ENCODE measurements at regions not wholly inside any gene's neighbourhood (a gene's known extent, or its start where the extent isn't known, plus 50 kb on each side); places are given as distances from the start of the nearest gene placed in this dataset.
"Not testable (repeated sequence)": the region's sequence is repeated elsewhere in the genome, so short reads cannot be mapped to it uniquely, and the experiment has no call there.

DNA sequence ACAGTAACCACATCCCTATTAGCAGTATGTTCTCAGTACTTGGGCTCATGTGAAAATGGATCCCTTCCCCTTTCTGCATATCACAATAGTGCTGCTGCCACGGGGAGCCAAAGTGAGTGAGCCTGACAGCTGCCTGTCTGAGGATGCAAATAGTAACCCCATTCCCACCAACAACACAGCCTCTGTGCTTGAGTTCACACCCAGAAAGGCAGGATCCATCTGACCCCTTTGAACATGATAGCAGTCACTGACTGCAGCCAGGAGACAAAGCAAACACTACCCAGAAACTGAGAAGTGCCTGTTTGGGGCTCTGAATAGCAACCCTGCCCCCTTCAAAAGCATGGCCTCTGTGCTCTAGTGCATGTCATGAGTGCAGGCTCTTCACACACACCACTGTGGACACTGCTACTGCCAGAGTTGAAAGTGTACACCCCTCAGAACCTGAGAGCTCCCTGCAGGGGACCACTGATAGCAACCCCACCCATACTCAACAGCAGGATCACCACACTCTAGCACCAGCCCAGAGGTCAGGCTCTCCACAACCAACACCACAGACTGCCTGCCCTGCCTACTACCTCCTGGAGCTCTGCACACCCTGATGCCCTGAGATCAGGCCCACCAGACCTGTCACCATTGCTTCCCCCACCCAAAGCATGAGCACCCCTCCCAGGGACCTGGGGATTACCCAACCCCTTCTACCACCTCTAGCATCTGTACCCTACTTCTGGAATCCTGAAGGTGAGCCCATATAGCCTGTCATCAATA is 1563.5 kb upstream of the PRR20A start:
- 6% methylated on average over 1 of the region's 1 CpG for WGBS
- Histone ChIP-seq H3K27me3 (ENCODE audit: insufficient read depth, low read length) (no peaks in the 10 kb centered on the region), H3K9me3 (ENCODE audit: insufficient read depth, low read depth, low read length) (no peaks in the 10 kb centered on the region), H3K9ac (ENCODE audit: low read depth, low read length) (peak overlapping the region; percentile 77), H3K27ac (ENCODE audit: low read depth, low read length) (peak overlapping the region; percentile 90), H3K4me3 (ENCODE audit: low read length) (peak overlapping the region; percentile 54), H3K36me3 (ENCODE audit: insufficient read depth, low read length) (peaks cover 70% of the 10 kb centered on the region), H3K4me1 (ENCODE audit: insufficient read depth, low read length) (peaks cover 40% of the 10 kb centered on the region)

DNA sequence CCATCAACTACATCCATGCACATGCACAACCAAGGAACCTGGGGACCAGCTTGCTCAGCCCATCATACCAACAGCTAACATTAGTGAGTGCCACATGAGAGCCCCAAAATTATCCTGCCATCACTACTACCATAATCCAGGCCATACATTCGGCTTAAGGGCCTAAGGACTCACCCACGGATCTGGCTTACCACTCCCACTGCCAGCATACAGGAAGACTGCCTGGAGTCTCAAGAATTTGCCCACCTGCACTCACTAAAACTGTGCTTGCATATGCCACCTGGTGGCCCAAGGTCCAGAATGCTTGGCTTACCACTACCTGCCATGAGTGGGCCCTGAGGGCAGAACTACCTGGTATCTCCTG is 1562.9 kb upstream of the PRR20A start:
- Histone ChIP-seq H3K9me3 (ENCODE audit: insufficient read depth, low read depth, low read length) (no peaks in the 10 kb centered on the region), H3K27me3 (ENCODE audit: insufficient read depth, low read length) (no peaks in the 10 kb centered on the region), H3K4me1 (ENCODE audit: insufficient read depth, low read length) (peaks cover 35% of the 10 kb centered on the region), H3K36me3 (ENCODE audit: insufficient read depth, low read length) (peaks cover 67% of the 10 kb centered on the region), H3K4me3 (ENCODE audit: low read length) (peak overlapping the region; percentile 54), H3K9ac (ENCODE audit: low read depth, low read length) (peak overlapping the region; percentile 77), H3K27ac (ENCODE audit: low read depth, low read length) (peak overlapping the region; percentile 90)
- 14% methylated on average over 2 of the region's 2 CpGs for WGBS

DNA sequence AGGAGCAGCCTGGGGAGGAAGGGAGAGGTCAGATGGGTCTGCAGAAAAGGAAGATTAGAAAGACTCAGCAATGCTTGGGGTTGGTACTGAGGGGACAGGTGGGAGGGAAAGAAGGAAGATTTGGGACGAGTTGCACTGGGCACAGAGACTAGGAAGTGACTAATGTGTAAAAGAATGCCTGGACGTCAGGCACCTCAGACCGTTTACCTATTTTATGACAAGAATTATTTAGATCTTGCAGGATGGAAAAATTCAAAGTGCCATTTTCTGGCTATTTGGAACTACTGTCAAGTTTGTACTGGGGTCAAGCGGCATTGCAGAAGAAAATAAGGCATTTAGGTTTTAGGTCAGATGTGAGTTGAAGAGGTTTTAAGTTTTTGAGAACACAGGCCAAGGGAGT is 1558.4 kb upstream of the PRR20A start:
- H3K9ac ChIP-seq (ENCODE audit: low read depth, low read length) = peak overlapping the region; percentile 97
- H3K27me3 ChIP-seq (ENCODE audit: insufficient read depth, low read length); H3K9me3 ChIP-seq (ENCODE audit: insufficient read depth, low read depth, low read length): not testable (repeated sequence)
- H3K4me3 ChIP-seq (ENCODE audit: low read length) = peak overlapping the region; percentile 82
- peaks cover 23% of the 10 kb centered on the region for H3K4me1 ChIP-seq (ENCODE audit: insufficient read depth, low read length)
- peaks cover 23% of the 10 kb centered on the region for H3K36me3 ChIP-seq (ENCODE audit: insufficient read depth, low read length)
- WGBS = 2% methylated on average over 3 of the region's 4 CpGs
- peak overlapping the region; percentile 67; the same call in 1 of the 2 replicates for H3K27ac ChIP-seq (ENCODE audit: low read depth, low read length)

GRCh38 chr13:55583953-55584593 is 1556.6 kb upstream of the PRR20A start:
- WGBS = 17% methylated on average over 5 of the region's 6 CpGs
- Histone ChIP-seq H3K4me3 (ENCODE audit: low read length) (peak overlapping the region; percentile 37), H3K9ac (ENCODE audit: low read depth, low read length) (peak overlapping the region; percentile 81), H3K9me3 (ENCODE audit: insufficient read depth, low read depth, low read length) (no peaks in the 10 kb centered on the region), H3K36me3 (ENCODE audit: insufficient read depth, low read length) (peaks cover 16% of the 10 kb centered on the region), H3K27me3 (ENCODE audit: insufficient read depth, low read length) (no peaks in the 10 kb centered on the region; the same call in 1 of the 2 replicates), H3K4me1 (ENCODE audit: insufficient read depth, low read length) (peaks cover 18% of the 10 kb centered on the region), H3K27ac (ENCODE audit: low read depth, low read length) (peak overlapping the region; percentile 99)

DNA sequence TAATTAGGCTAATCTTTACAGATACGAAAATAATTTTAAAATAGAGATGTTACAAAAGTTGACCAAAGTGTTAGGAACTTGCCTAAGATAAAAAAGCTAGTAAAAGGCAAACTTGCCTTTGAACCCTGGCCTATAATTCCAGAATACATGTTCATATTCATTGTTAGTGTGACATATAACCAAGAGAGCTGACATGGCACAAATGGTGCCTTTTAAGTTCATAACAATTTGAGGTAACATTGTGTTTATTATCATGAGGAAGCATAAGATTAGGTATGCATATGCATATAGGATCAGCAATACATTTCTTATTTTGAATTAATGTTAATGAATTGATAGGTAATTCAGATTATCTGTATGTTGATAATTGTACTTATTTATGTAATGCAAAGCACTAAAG is 1537.9 kb upstream of the PRR20A start:
- Histone ChIP-seq H3K4me1 (ENCODE audit: insufficient read depth, low read length) (no peaks in the 10 kb centered on the region), H3K27ac (ENCODE audit: low read depth, low read length) (no peak overlapping the region), H3K9ac (ENCODE audit: low read depth, low read length) (no peak overlapping the region), H3K4me3 (ENCODE audit: low read length) (no peak overlapping the region), H3K9me3 (ENCODE audit: insufficient read depth, low read depth, low read length) (0 out of 2 replicates have a peak, but pooled peaks cover 2% of the 10 kb centered on the region), H3K27me3 (ENCODE audit: insufficient read depth, low read length) (no peaks in the 10 kb centered on the region), H3K36me3 (ENCODE audit: insufficient read depth, low read length) (no peaks in the 10 kb centered on the region)
- no CpG with 5 or more reads among the region's 1 CpG for WGBS

DNA sequence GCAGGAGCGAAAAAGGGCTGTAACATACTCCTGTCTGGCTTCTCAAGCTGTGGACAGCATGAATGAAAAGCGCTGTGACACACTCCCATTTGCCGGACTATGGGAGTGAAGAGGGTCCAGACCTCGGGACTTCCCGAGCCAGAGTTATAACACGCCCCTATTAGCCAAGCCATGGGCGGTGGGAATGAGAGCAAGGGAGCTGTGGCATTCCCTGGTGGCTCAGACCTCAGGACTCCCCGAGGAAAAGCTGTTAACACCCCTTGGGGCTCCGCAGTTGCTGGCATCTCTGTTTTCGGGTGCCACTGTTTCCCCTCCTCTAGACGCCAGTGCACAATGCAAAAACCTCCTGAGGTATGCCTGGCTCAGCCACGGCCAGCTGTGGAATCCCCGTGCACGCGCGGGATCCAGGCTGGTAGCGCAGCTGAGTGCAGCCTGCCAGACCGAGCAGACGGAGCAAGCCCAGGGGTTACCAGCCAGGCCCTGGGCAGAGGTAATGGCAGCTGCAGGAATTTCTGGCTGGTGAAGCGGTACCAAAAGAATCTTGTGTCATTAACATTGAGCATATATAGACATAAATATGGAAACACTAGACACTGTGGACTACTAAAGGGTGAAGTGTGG is 1534.6 kb upstream of the PRR20A start:
- Histone ChIP-seq H3K36me3 (ENCODE audit: insufficient read depth, low read length) (no peaks in the 10 kb centered on the region), H3K27me3 (ENCODE audit: insufficient read depth, low read length) (no peaks in the 10 kb centered on the region), H3K9me3 (ENCODE audit: insufficient read depth, low read depth, low read length) (0 out of 2 replicates have a peak, but pooled peaks cover 2% of the 10 kb centered on the region), H3K4me3 (ENCODE audit: low read length) (no peak overlapping the region), H3K4me1 (ENCODE audit: insufficient read depth, low read length) (no peaks in the 10 kb centered on the region), H3K9ac (ENCODE audit: low read depth, low read length) (no peak overlapping the region), H3K27ac (ENCODE audit: low read depth, low read length) (no peak overlapping the region)
- 95% methylated on average over 19 of the region's 20 CpGs for WGBS

DNA sequence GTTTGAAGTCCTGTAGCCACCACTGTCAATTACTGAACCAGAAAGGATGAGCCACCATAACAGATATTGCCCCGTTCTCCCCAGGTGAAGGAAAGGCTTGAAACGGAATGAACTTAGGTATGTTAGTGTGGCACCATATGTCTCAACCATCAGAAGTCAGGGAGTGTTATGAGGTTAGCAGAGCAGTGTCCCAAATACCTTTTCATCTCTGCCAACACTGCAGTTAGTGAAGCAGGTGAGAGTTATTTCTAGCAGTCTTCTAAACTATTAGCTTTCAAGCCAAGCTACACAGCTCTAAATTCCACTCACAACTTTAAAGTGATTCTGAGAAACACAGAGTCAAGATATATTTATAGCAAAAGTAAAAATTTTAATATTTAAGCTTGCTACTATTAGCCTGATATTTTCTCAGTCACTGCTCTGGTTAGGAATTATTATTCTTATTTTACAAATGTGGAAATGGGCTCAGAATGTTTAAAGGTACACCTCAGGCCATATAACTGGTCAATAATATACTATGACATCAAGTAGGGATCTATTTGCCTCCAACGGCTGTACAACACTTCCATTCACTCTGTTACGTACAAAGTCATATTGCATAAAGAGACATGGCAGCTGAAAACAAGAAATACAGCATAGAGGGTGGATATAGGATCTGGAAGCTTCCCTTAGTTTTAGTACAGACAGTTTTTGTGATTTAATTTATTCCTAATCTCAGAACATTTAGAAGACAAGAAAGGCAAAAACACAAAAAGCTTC is 1527.1 kb upstream of the PRR20A start:
- peaks cover 4% of the 10 kb centered on the region; the same call in 1 of the 2 replicates for H3K4me1 ChIP-seq (ENCODE audit: insufficient read depth, low read length)
- H3K27me3 ChIP-seq (ENCODE audit: insufficient read depth, low read length) = no peaks in the 10 kb centered on the region
- 80% methylated on average over 4 of the region's 4 CpGs for WGBS

DNA sequence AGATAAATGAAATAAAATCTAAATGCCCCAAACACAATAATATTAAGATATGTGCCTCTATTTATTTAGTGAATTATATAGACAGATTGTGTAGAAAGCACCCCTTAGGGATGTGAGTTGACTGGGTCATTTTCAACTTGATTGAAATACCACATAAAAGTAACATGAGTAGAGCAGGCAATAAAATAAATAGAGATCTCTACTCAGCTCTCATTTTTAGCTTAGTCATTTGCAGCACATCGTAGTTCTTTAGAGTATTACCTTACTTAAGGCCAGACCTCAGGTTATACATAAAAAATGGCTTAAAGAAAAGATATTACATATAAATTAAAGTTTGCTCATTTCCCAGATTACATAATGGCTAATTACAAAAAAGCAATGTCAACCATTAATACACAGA is 1525.6 kb upstream of the PRR20A start:
- no peak overlapping the region for H3K4me3 ChIP-seq (ENCODE audit: low read length)
- H3K9ac ChIP-seq (ENCODE audit: low read depth, low read length) = no peak overlapping the region
- peaks cover 4% of the 10 kb centered on the region; the same call in 1 of the 2 replicates for H3K4me1 ChIP-seq (ENCODE audit: insufficient read depth, low read length)
- H3K36me3 ChIP-seq (ENCODE audit: insufficient read depth, low read length) = no peaks in the 10 kb centered on the region
- H3K27me3 ChIP-seq (ENCODE audit: insufficient read depth, low read length) = no peaks in the 10 kb centered on the region
- WGBS = 100% methylated on average over 1 of the region's 1 CpG
- no peaks in the 10 kb centered on the region for H3K9me3 ChIP-seq (ENCODE audit: insufficient read depth, low read depth, low read length)
- H3K27ac ChIP-seq (ENCODE audit: low read depth, low read length) = no peak overlapping the region

More for the DNA sequence above, 1527.1 kb upstream of the PRR20A start:
- Histone ChIP-seq H3K36me3 (ENCODE audit: insufficient read depth, low read length) (no peaks in the 10 kb centered on the region), H3K27ac (ENCODE audit: low read depth, low read length) (no peak overlapping the region), H3K9ac (ENCODE audit: low read depth, low read length) (no peak overlapping the region), H3K4me3 (ENCODE audit: low read length) (no peak overlapping the region), H3K9me3 (ENCODE audit: insufficient read depth, low read depth, low read length) (no peaks in the 10 kb centered on the region)

- H3K9me3 ChIP-seq (ENCODE audit: insufficient read depth, low read depth, low read length) = no peaks in the 10 kb centered on the region
- WGBS = 88% methylated on average over 3 of the region's 3 CpGs
- no peak overlapping the region for H3K27ac ChIP-seq (ENCODE audit: low read depth, low read length)
These were observed 1523.5 kb upstream of the PRR20A start for GRCh38 chr13:55617241-55617640.

GRCh38 chr13:55627221-55627620 is 1513.5 kb upstream of the PRR20A start:
- H3K36me3 ChIP-seq (ENCODE audit: insufficient read depth, low read length) = no peaks in the 10 kb centered on the region
- WGBS = 100% methylated on average over 2 of the region's 2 CpGs
- no peaks in the 10 kb centered on the region for H3K27me3 ChIP-seq (ENCODE audit: insufficient read depth, low read length)
- no peaks in the 10 kb centered on the region for H3K4me1 ChIP-seq (ENCODE audit: insufficient read depth, low read length)
- H3K9ac ChIP-seq (ENCODE audit: low read depth, low read length) = no peak overlapping the region
- peaks cover 5% of the 10 kb centered on the region for H3K9me3 ChIP-seq (ENCODE audit: insufficient read depth, low read depth, low read length)
- H3K4me3 ChIP-seq (ENCODE audit: low read length) = no peak overlapping the region
- H3K27ac ChIP-seq (ENCODE audit: low read depth, low read length) = no peak overlapping the region

More at GRCh38 chr13:55617241-55617640, 1523.5 kb upstream of the PRR20A start:
- Histone ChIP-seq H3K9ac (ENCODE audit: low read depth, low read length) (no peak overlapping the region), H3K27me3 (ENCODE audit: insufficient read depth, low read length) (no peaks in the 10 kb centered on the region), H3K4me1 (ENCODE audit: insufficient read depth, low read length) (peaks cover 4% of the 10 kb centered on the region; the same call in 1 of the 2 replicates), H3K4me3 (ENCODE audit: low read length) (no peak overlapping the region), H3K36me3 (ENCODE audit: insufficient read depth, low read length) (no peaks in the 10 kb centered on the region)

GRCh38 chr13:55632402-55632801 is 1508.3 kb upstream of the PRR20A start:
- Histone ChIP-seq H3K4me3 (ENCODE audit: low read length) (no peak overlapping the region), H3K9me3 (ENCODE audit: insufficient read depth, low read depth, low read length) (no peaks in the 10 kb centered on the region), H3K27me3 (ENCODE audit: insufficient read depth, low read length) (no peaks in the 10 kb centered on the region), H3K36me3 (ENCODE audit: insufficient read depth, low read length) (no peaks in the 10 kb centered on the region), H3K27ac (ENCODE audit: low read depth, low read length) (no peak overlapping the region), H3K4me1 (ENCODE audit: insufficient read depth, low read length) (no peaks in the 10 kb centered on the region), H3K9ac (ENCODE audit: low read depth, low read length) (no peak overlapping the region)
